Tibial nerve (tissue), 4 donors: ENCODE measurements at regions not wholly inside any gene's neighbourhood (a gene's known extent, or its start where the extent isn't known, plus 50 kb on each side); places are given as distances from the start of the nearest gene placed in this dataset.

Experiments used
- DNase-seq, 2 donors: peaks; one replicate each; pipeline ENCODE4 v3.0.0-alpha.2; 2019; ENCODE audit warnings: low spot score in 2 of 2
- H3K27ac ChIP-seq, 4 donors: fragments of 200-600 bp; sonication (generic) in 3 of 4; one replicate each; pipeline ENCODE4 v1.5.1; 2017 to 2019; ENCODE audit warnings: mild to moderate bottlenecking in 1 of 4
- H3K27me3 ChIP-seq, 2 donors: fragments of 200-600 bp; sonication (generic) in 1 of 2; one replicate each; pipeline versions ENCODE4 v1.5.1 to v1.6.0; 2017 to 2019
- H3K36me3 ChIP-seq, 3 donors: fragments of 200-600 bp; sonication (generic); one replicate each; pipeline ENCODE4 v1.5.1; 2018 to 2019
- H3K4me1 ChIP-seq, 4 donors: fragments of 200-600 bp; sonication (generic) in 3 of 4; one replicate each; pipeline ENCODE4 v1.5.1; 2017 to 2019
- H3K4me3 ChIP-seq, 4 donors: fragments of 200-600 bp; sonication (generic) in 3 of 4; one replicate each; pipeline ENCODE4 v1.5.1; 2017 to 2019; ENCODE audit warnings: mild to moderate bottlenecking in 1 of 4, moderate library complexity in 1 of 4
- H3K9me3 ChIP-seq, 4 donors: fragments of 200-600 bp; sonication (generic) in 3 of 4; one replicate each; pipeline ENCODE4 v1.5.1; 2017 to 2019
- CTCF ChIP-seq, 5 experiments: fragments of 200-600 bp in 3 of 5; fragments of 450-650 bp in 2 of 5; sonication (generic) in 3 of 5; IDR thresholded peaks; one replicate each; pipeline ENCODE4 v1.5.1; 2016 to 2019; ENCODE audit warnings: antibody characterized with exemption in 5 of 5, mild to moderate bottlenecking in 3 of 5, moderate library complexity in 2 of 5
- EP300 ChIP-seq, 2 donors: sonication (generic); formaldehyde crosslinking; IDR thresholded peaks; one replicate each; pipeline ENCODE4 v1.6.1; 2017; ENCODE audit warnings: antibody characterized with exemption in 2 of 2, mild to moderate bottlenecking in 1 of 2
- POLR2A ChIP-seq, 2 donors: fragments of 450-650 bp; IDR thresholded peaks; one replicate each; pipeline ENCODE4 v1.6.1; 2017; ENCODE audit warnings: antibody characterized with exemption in 2 of 2, mild to moderate bottlenecking in 2 of 2, moderate library complexity in 2 of 2
- WGBS, 2 donors: methylation state at CpG; one replicate each; pipeline ENCODE4 v1.1.5; 2018; 5-methylcytosine and 5-hydroxymethylcytosine counted together

- no peaks in the 10 kb centered on the region for H3K4me1 ChIP-seq
- H3K4me3 ChIP-seq, result no peak overlapping the region
- no peaks in the 10 kb centered on the region for H3K9me3 ChIP-seq
- no peak overlapping the region for H3K27ac ChIP-seq
- no peaks in the 10 kb centered on the region for H3K27me3 ChIP-seq
- 91 to 97% methylated on average over 3 of the region's 3 CpGs for WGBS, 2 donors
- H3K36me3 ChIP-seq, result no peaks in the 10 kb centered on the region
- no peak for TF ChIP-seq CTCF (IDR thresholded peaks at IDR 0.05)
- TF ChIP-seq POLR2A (IDR thresholded peaks at IDR 0.05), result no peak
- TF ChIP-seq EP300 (IDR thresholded peaks at IDR 0.05), result no peak
- no peak for DNase-seq
Observed at GRCh38 chr12:19012965-19013364, 116.6 kb upstream of the PLEKHA5 start.

- no peaks in the 10 kb centered on the region for H3K36me3 ChIP-seq
- H3K27me3 ChIP-seq, result no peaks in the 10 kb centered on the region
- DNase-seq, result no peak
- no peak overlapping the region for H3K4me3 ChIP-seq
- TF ChIP-seq POLR2A (IDR thresholded peaks at IDR 0.05) (no peak), CTCF (IDR thresholded peaks at IDR 0.05) (no peak), EP300 (IDR thresholded peaks at IDR 0.05) (no peak)
- H3K27ac ChIP-seq, result no peak overlapping the region
- WGBS, 2 donors, result 24 to 35% methylated on average over 2 of the region's 2 CpGs
- no peaks in the 10 kb centered on the region for H3K4me1 ChIP-seq
- H3K9me3 ChIP-seq, result no peaks in the 10 kb centered on the region
Observed at GRCh38 chr12:19014240-19014639, 115.3 kb upstream of the PLEKHA5 start.

- no peak overlapping the region for H3K4me3 ChIP-seq
- H3K36me3 ChIP-seq, result no peaks in the 10 kb centered on the region
- no peaks in the 10 kb centered on the region for H3K27me3 ChIP-seq
- WGBS, 2 donors, result 76 to 80% methylated on average over 5 of the region's 5 CpGs
- no peak for DNase-seq
- TF ChIP-seq EP300 (IDR thresholded peaks at IDR 0.05) (no peak), POLR2A (IDR thresholded peaks at IDR 0.05) (no peak), CTCF (IDR thresholded peaks at IDR 0.05) (no peak)
- no peaks in the 10 kb centered on the region for H3K9me3 ChIP-seq
- H3K27ac ChIP-seq, result no peak overlapping the region
- H3K4me1 ChIP-seq, result no peaks in the 10 kb centered on the region
Observed at GRCh38 chr12:19015285-19015684, 114.2 kb upstream of the PLEKHA5 start.

- WGBS, 2 donors, result 25 to 27% methylated on average over 1 of the region's 1 CpG
- no peak for TF ChIP-seq EP300 (IDR thresholded peaks at IDR 0.05)
- TF ChIP-seq CTCF (IDR thresholded peaks at IDR 0.05), result no peak
- no peak for TF ChIP-seq POLR2A (IDR thresholded peaks at IDR 0.05)
- H3K4me3 ChIP-seq, result no peak overlapping the region
- DNase-seq, result no peak
- no peaks in the 10 kb centered on the region for H3K4me1 ChIP-seq
- no peaks in the 10 kb centered on the region for H3K27me3 ChIP-seq
- no peaks in the 10 kb centered on the region for H3K9me3 ChIP-seq
- H3K27ac ChIP-seq, result no peak overlapping the region
- no peaks in the 10 kb centered on the region for H3K36me3 ChIP-seq
Observed at GRCh38 chr12:19018302-19018970, 111.1 kb upstream of the PLEKHA5 start.

GRCh38 chr12:19021240-19021639 lies 108.3 kb upstream of the PLEKHA5 start:
- no peaks in the 10 kb centered on the region for H3K36me3 ChIP-seq
- no peaks in the 10 kb centered on the region for H3K9me3 ChIP-seq
- no peak overlapping the region for H3K27ac ChIP-seq
- no peak for TF ChIP-seq POLR2A (IDR thresholded peaks at IDR 0.05)
- no peak for TF ChIP-seq CTCF (IDR thresholded peaks at IDR 0.05)
- no peak for TF ChIP-seq EP300 (IDR thresholded peaks at IDR 0.05)
- H3K27me3 ChIP-seq, result no peaks in the 10 kb centered on the region
- no peak for DNase-seq
- no peak overlapping the region for H3K4me3 ChIP-seq
- WGBS, 2 donors, result 84 to 87% methylated on average over 4 of the region's 4 CpGs
- H3K4me1 ChIP-seq, result no peaks in the 10 kb centered on the region
